ENCODE measurements at regions not wholly inside any gene's neighbourhood (a gene's known extent, or its start where the extent isn't known, plus 50 kb on each side); places are given as distances from the start of the nearest gene placed in this dataset.

DNA sequence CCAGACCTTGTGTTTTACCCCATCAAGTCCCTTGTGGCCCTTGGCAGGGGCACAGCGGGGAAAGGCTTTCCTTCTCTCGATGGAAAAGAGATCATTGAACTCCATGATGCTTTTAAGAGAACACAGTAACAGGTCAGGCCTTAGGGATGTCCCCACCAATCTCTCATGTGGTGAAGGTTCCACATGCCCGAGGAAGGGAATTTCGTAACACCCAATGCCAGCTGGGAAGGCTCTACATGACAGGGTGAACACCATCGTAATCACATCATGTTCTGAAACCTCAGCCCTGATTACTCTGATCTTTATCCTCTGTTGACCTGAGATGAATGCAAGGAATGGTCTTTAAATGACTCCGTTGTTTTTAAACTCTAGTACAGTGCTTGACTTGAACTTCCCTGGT lies 105.5 kb upstream of the SPAG17 start:
- TF ChIP-seq CHD1 (IDR thresholded peaks at IDR 0.05; ENCODE audit: low read depth, low read length) (no peak), SMC3 (IDR thresholded peaks at IDR 0.05; ENCODE audit: low read depth, low read length) (no peak), FOS (IDR thresholded peaks at IDR 0.05; ENCODE audit: low read depth, low read length) (no peak), RCOR1 (IDR thresholded peaks at IDR 0.05; ENCODE audit: insufficient replicate concordance, low read length) (no peak)
- TF ChIP-seq, protein P1, sequence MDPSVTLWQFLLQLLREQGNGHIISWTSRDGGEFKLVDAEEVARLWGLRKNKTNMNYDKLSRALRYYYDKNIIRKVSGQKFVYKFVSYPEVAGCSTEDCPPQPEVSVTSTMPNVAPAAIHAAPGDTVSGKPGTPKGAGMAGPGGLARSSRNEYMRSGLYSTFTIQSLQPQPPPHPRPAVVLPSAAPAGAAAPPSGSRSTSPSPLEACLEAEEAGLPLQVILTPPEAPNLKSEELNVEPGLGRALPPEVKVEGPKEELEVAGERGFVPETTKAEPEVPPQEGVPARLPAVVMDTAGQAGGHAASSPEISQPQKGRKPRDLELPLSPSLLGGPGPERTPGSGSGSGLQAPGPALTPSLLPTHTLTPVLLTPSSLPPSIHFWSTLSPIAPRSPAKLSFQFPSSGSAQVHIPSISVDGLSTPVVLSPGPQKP (IDR thresholded peaks at IDR 0.05; ENCODE audit: borderline replicate concordance, low read depth, low read length): no peak
- TF ChIP-seq, protein P2, sequence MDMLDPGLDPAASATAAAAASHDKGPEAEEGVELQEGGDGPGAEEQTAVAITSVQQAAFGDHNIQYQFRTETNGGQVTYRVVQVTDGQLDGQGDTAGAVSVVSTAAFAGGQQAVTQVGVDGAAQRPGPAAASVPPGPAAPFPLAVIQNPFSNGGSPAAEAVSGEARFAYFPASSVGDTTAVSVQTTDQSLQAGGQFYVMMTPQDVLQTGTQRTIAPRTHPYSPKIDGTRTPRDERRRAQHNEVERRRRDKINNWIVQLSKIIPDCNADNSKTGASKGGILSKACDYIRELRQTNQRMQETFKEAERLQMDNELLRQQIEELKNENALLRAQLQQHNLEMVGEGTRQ (IDR thresholded peaks at IDR 0.05; ENCODE audit: low read depth, low read length): no peak
- intact Hi-C loops (cut with micrococcal nuclease) (no loop called here), in situ Hi-C loops (cut with MboI; ENCODE audit: low sequenced_read_pairs) (no loop called here), dilution Hi-C loops (cut with HindIII; ENCODE audit: low sequenced_read_pairs, unreplicated experiment) (no loop called here)
- POLR2A ChIA-PET (ENCODE audit: unreplicated experiment): no interaction called here
- no peak overlapping the region for H2AFZ ChIP-seq (replicated peaks; ENCODE audit: low read length, poor library complexity)
- H3K18ac ChIP-seq (ENCODE audit: low read depth, low read length): no peak overlapping the region
- no peak overlapping the region for H4K8ac ChIP-seq (ENCODE audit: low read depth in 2 of 2, low read length in 2 of 2)
- DNase-seq (no peak), ATAC-seq (ENCODE audit: low read depth) (no peak)
- no peak overlapping the region for H2AK9ac ChIP-seq (replicated peaks; ENCODE audit: low read depth, low read length, poor library complexity)
- no peaks in the 10 kb centered on the region for H3K4me1 ChIP-seq (ENCODE audit: control insufficient read depth, insufficient read depth, low read length)
- no peaks in the 10 kb centered on the region for H3K27me3 ChIP-seq (ENCODE audit: control insufficient read depth, insufficient read depth, low read length)
- H3K4me2 ChIP-seq (ENCODE audit: low read depth, low read length): no peak overlapping the region
- H2BK15ac ChIP-seq (ENCODE audit: low read depth, low read length): no peak overlapping the region
- no peak overlapping the region for H3K14ac ChIP-seq (replicated peaks; ENCODE audit: low read depth, low read length)
- BruUV-seq (replicated peaks): no TSS peak
- no peak overlapping the region for H3K4me3 ChIP-seq (ENCODE audit: insufficient read depth, low read depth, low read length)
- no peak overlapping the region for H3K56ac ChIP-seq (ENCODE audit: extremely low read depth, insufficient read depth, low read length)
- no peaks in the 10 kb centered on the region for H3K79me1 ChIP-seq (ENCODE audit: low read depth in 1 of 2, low read length in 2 of 2)
- H3K9me3 ChIP-seq (ENCODE audit: control insufficient read depth, insufficient read depth, low read length): no peaks in the 10 kb centered on the region
- H3K9me1 ChIP-seq (ENCODE audit: insufficient read depth, low read length): no peaks in the 10 kb centered on the region
- no peaks in the 10 kb centered on the region for H4K20me1 ChIP-seq (ENCODE audit: insufficient read depth, low read length)
- no peak overlapping the region for H2BK120ac ChIP-seq (ENCODE audit: low read depth, low read length)
- no peak overlapping the region for H3K23ac ChIP-seq (ENCODE audit: low read depth, low read length)
- WGBS, 2 experiments (ENCODE audit: extremely low coverage in 2 of 2, insufficient read length in 1 of 2): 44% methylated on average over 2 of the region's 6 CpGs; no CpG with 5 or more reads in 1 of the 2 experiments
- no peak overlapping the region for H2BK5ac ChIP-seq (ENCODE audit: low read depth, low read length, poor library complexity, severe bottlenecking)
- no peak overlapping the region for H3K4ac ChIP-seq (ENCODE audit: low read depth, low read length)
- H2AK5ac ChIP-seq (ENCODE audit: low read depth, low read length): no peak overlapping the region
- H4K5ac ChIP-seq (ENCODE audit: low read depth, low read length): no peak overlapping the region
- H3K27ac ChIP-seq (ENCODE audit: insufficient read depth, low read length): no peak overlapping the region
- no peaks in the 10 kb centered on the region for H3K36me3 ChIP-seq (ENCODE audit: control insufficient read depth, insufficient read depth, low read length)
- CTCF ChIA-PET: no interaction called here
- H3K9ac ChIP-seq (ENCODE audit: low read depth, low read length): no peak overlapping the region
- H2BK20ac ChIP-seq (ENCODE audit: low read depth, low read length): no peak overlapping the region
- no peak overlapping the region for H4K91ac ChIP-seq (ENCODE audit: insufficient read depth, low read depth, low read length)
